ENCODE measurements at regions not wholly inside any gene's neighbourhood (a gene's known extent, or its start where the extent isn't known, plus 50 kb on each side); places are given as distances from the start of the nearest gene placed in this dataset.
"Not testable (repeated sequence)": the region's sequence is repeated elsewhere in the genome, so short reads cannot be mapped to it uniquely, and the experiment has no call there.

GRCh38 chr11:23885801-23886200 is 611.1 kb upstream of the LUZP2 start:
- no peak for DNase-seq

DNA sequence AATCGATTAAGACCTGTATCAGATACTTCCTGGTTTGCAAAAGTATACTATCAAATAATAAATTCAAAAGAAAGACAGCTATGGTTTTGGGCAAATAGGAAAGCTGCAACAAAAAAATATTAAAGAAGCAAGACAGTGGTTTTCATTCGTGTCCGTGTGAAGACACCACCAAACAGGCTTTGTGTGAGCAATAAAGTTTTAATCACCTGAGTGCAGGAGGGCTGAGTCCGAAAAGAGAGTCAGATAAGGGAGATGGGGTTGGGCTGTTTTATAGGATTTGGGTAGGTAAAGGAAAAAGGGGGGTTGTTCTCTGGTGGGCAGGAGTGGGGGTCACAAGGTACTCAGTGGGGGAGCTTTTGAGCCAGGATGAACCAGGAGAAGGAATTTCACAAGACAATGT is 609.7 kb upstream of the LUZP2 start:
- not testable (repeated sequence) for DNase-seq

DNA sequence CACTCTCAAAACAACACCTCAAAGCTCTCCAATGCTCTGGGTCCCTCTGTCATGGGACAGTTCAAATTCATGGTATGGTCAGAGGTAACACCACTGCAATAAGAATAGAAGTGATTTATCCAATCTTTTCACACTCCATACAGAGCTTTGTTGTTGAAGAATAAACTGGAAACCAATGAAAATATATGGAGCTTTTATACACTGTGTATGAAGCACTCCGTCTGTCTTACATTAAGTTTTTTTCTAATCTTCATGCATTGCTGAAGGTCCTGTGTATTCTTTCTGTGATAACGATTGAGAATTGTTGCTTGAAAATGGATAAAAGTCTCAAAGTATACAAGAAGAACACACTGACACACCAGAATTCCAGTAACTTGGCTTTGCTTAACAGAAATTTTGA is 603.7 kb upstream of the LUZP2 start:
- DNase-seq, result no peak

DNA sequence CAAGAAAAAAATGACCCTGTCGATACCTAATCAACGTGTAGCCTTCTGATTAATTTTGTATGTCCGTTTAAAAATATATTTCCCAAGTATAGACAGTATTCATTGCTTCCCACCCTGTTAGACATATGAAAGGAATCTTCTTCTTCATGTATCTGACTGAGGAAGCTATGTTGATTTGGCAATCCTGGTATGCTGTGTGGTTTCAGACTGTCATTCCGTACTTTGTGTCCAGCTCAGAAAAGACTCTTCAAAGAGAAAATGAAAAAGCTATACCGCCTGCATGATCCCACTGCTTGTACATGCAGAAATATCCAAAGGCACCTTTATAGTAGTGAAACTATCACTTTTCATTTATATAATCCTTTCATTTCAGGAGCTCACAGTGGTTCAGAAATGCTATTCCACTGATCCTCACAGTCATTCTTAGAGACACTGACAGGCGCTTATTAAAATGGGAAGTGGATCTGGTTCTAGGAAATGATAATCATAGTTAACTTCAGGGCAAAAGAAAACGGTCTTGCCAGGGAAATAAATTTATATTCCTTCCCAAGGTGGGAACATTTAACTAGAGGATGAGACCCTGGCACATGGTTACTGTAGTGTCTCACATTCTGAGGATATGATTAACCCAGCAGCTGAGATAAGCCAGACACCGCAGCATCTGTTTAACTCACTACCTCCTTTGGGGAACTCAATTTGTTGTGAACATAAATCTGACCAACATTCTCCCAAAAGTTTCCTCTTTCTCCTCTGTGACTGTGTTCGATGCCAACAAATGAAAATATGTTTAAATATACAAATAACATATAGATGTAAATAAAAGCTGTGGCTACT is 599.2 kb upstream of the LUZP2 start:
- no peak for DNase-seq

DNA sequence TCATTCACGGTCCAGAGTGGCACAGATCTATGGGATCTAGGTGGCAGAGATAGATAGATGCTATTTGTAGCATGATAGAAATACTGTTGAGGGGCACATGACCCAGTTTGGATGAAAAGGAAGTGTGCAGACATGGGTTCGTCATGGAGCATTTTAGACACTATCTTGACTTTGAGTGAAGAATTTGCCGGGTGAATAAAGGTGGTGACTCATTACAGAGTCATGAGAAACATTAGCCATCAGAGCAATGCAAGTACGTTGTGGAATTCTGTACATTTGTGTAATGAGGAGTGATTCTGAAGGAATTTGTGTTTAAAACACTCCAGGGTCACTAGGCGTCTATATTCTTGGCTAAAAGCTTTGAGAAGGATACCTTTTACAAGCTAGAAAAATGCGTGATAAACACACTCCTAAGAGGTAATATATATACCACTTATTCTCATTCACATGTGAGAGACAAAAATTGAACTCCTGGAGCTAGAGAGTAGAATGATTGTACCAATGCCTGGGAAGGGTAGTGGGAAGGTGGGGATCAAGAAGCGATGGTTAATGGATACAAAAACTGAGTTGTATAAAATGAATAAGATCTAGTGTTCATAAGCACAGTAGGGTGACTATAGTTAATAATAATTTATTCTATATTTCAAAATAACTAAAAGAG is 593.7 kb upstream of the LUZP2 start:
- no peak for DNase-seq

GRCh38 chr11:23919455-23919854 is 577.4 kb upstream of the LUZP2 start:
- DNase-seq, result no peak

DNA sequence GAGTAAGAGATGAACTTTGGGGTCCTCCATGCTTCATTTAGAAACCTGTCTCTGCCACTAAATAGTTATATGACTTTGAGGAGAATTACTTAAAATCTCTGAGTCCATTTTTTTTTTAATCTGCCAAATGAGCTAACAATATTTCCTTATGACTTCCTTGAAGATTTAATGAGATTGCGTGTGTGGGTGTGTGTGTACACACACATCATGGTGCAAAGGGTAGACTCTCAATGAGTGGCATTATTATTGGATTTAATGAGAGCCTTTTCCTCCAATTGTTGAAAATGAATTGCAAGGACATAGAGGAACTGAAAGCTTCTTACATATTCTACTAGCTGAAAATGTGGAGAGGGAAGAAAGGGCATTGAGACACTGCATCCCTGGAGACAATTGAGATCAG is 573.5 kb upstream of the LUZP2 start:
- no peak for DNase-seq

GRCh38 chr11:23924226-23924625 is 572.6 kb upstream of the LUZP2 start:
- DNase-seq, result no peak

DNA sequence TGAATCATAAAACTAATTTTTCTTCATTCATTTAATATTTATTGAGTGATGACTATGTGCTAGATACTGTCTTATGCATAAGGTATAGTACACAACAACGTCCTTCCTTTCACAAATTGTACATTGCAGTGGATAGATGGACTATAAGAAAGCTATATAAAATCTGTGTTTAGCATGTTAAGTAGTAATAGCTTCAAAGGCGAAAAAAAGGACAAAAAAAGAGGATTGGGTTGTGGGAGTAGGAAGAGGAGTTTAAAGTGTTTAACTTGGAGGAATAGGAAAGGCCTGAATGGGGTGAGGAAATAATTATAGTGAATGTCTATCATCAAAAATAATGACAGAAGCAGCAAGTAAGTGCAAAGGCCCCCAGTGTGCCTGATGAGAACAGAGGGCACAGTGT is 565.4 kb upstream of the LUZP2 start:
- DNase-seq, result no peak

DNA sequence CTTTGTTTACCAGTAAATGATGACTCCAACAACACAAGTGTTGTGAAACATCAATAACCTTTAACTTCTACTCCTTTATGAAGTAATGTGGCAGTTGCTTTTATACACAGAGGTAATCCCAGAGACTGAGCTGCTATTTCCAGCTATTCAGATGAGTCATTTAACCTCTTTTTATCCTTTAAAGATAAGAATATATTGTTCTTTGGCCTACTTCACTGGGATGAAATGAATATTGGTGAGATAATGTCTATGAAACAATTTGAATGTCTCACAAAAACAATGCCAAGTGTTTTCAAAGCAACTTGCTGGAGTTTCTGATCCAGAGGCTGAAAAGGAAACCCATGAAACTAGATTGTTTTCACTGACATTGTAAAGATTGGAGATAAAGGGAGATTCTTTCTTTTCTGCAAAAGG is 564.4 kb upstream of the LUZP2 start:
- no peak for DNase-seq

GRCh38 chr11:23933721-23934120 is 563.1 kb upstream of the LUZP2 start:
- no peak for DNase-seq

GRCh38 chr11:23934671-23935270 is 562.1 kb upstream of the LUZP2 start:
- DNase-seq, result not testable (repeated sequence)

GRCh38 chr11:23942117-23942815 is 554.6 kb upstream of the LUZP2 start:
- not testable (repeated sequence) for DNase-seq

DNA sequence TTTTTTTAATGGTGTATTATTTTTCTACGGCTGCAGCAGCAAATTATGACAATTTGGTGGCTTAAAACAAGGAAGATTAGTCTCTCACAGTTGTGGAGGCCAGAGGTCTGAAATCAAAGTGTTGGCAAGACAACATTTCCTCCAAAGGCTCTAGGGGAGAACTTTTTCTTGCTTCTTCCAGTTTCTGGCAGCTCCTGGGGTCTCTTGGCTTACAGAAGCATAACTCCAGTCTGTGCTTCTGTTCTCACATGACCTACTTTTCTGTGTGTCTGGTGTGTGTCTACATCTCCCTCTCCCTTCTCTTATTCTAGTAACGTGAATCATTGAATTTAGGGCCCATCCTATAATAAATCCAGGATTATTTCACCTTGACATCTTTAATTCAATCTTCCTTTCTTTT is 551.9 kb upstream of the LUZP2 start:
- DNase-seq, result no peak

DNA sequence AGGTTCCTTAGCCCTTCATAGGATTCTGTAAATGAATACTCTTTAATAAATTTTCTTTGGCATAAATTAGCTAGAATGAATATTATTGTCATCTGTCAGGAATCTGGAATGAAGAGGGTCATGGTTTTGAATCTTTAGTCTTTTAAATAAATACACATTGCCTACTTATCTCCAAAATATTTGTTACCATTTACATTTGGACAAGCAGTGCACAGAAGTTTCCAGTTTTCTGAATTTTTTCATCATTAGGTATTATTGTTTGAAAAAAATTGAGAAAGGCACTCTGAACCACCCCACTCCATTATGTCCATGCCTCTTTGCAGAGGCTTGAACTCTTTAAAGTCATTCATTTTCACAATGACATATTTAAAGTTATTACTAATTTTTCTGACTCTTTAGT is 549.0 kb upstream of the LUZP2 start:
- DNase-seq, result no peak

GRCh38 chr11:23948851-23949250 is 548.0 kb upstream of the LUZP2 start:
- no peak for DNase-seq

DNA sequence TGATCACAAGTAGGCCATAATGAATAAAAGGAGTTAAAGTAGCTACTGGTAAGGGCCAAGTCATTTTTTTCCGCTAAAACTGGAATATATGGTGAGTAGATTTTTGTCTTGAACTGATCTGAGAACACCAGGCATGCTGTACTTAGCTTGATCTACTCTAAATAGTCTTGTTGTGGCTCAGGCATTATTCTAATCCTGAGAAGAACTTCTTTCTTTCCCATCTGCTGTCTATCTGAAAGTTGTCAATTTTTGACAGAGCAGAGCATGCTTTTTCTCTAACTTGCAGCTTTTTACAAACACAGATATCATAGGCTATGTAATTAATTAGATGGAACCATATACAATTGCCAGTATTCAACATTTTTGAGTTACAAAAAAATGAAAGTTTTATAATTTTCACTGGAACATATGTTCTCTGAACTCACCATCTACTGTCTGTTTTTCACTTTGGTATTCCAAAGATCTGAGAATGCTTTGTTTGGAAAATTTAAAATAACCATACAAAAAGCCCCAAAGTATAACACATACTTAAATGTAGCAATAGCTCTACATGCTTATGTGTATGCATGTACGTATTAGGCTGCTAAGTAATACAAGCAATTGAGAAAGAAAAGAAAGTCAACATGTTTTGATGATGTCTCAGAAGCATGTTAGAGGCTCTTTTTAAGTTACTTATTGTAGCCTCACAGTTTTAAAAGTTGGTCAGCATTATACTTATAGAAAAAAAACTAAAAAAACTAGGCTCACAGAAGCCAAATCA is 542.7 kb upstream of the LUZP2 start:
- no peak for DNase-seq

DNA sequence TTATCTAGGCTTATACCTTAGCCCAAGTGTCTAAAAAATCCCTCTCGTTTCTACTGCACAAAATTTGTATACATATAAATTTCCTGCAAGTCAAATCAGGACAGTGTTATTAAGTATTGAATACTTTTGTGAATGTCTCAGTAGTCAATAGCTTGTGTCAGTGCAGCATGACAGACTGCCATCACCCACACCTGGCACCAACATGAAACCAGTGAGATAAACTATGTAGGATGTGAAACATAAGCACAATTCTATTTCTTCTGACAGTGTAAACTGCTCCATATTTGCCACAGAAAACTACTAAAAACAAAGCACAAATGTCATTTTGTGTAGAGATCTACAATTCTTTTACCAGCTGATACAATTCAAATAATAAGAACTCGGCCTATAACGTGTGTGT is 542.1 kb upstream of the LUZP2 start:
- DNase-seq, result no peak

- no peak for DNase-seq
Observed at GRCh38 chr11:23956586-23956985, 540.3 kb upstream of the LUZP2 start.

DNA sequence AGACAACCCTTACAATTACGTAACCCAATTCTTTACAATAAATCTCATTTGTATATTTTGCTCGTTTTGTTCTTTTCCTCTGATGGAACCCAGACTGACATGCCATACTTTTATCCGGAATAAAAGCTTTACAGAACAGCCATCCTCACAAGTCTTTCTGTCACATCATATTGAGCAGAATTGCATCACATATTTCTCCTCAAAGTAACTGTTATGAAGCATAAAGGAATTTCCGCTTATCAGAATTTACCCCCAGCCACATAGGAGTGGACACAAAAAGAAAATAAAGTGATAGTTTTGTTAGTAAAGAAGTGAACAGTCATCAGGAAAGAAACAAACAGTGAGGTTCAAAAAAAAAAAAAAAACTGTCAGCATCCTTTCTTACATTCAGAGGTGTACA is 539.5 kb upstream of the LUZP2 start:
- DNase-seq, result no peak

DNA sequence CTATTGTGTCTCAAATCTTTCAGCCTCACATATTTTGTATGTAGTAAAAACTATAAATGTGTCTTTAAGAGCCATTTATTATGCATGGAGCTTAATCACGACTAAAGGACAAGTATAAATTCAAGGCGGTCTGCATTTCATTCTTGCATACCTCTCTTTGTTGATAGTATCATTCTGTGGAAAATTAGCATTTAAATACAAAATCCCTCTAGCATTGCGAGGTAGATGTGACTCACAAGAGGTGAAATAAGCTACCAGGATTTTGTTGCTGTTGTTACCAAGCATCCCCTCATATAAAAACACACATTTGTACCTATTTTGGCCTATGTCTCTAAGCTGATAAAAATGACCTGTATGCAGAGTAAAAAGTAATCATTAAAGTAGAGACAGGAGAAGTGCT is 537.4 kb upstream of the LUZP2 start:
- no peak for DNase-seq

GRCh38 chr11:23961503-23962338 is 535.1 kb upstream of the LUZP2 start:
- no peak for DNase-seq
